ENCODE measurements at regions not wholly inside any gene's neighbourhood (a gene's known extent, or its start where the extent isn't known, plus 50 kb on each side); places are given as distances from the start of the nearest gene placed in this dataset.

GRCh38 chr14:98997526-98998205, 274.3 kb downstream of the BCL11B start:
- TF ChIP-seq, protein P1, sequence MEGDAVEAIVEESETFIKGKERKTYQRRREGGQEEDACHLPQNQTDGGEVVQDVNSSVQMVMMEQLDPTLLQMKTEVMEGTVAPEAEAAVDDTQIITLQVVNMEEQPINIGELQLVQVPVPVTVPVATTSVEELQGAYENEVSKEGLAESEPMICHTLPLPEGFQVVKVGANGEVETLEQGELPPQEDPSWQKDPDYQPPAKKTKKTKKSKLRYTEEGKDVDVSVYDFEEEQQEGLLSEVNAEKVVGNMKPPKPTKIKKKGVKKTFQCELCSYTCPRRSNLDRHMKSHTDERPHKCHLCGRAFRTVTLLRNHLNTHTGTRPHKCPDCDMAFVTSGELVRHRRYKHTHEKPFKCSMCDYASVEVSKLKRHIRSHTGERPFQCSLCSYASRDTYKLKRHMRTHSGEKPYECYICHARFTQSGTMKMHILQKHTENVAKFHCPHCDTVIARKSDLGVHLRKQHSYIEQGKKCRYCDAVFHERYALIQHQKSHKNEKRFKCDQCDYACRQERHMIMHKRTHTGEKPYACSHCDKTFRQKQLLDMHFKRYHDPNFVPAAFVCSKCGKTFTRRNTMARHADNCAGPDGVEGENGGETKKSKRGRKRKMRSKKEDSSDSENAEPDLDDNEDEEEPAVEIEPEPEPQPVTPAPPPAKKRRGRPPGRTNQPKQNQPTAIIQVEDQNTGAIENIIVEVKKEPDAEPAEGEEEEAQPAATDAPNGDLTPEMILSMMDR (IDR thresholded peaks at IDR 0.05; ENCODE audit: insufficient read depth in 1 of 2, low read depth in 1 of 2, low read length in 1 of 2, severe bottlenecking in 1 of 2, unreplicated experiment in 1 of 2) = no peak
- Mint-ChIP-seq H3K36me3 (ENCODE audit: insufficient read depth, unreplicated experiment) (no peaks in the 10 kb centered on the region), H3K4me3 (ENCODE audit: unreplicated experiment) (no peak overlapping the region), H3K4me1 (ENCODE audit: low read depth, unreplicated experiment) (no peaks in the 10 kb centered on the region), H3K27ac (ENCODE audit: unreplicated experiment) (no peak overlapping the region), H3K9me3 (ENCODE audit: unreplicated experiment) (no peaks in the 10 kb centered on the region), H3K27me3 (ENCODE audit: insufficient read depth, unreplicated experiment) (peaks cover 8% of the 10 kb centered on the region)
- Histone ChIP-seq H3K4me3 (ENCODE audit: low read depth, low read length) (no peak overlapping the region), H3K27me3 (replicated peaks; ENCODE audit: control insufficient read depth, insufficient read depth, low read length) (no peaks in the 10 kb centered on the region), H3K4me1 (no peaks in the 10 kb centered on the region), H3K36me3 (ENCODE audit: control insufficient read depth, insufficient read depth, low read length) (no peaks in the 10 kb centered on the region), H3K9me3 (no peaks in the 10 kb centered on the region)
- CTCF ChIA-PET = no interaction called here
- no peak for DNase-seq
- POLR2A ChIA-PET = no interaction called here
- intact Hi-C loops (cut with micrococcal nuclease; ENCODE audit: unreplicated experiment) = no loop called here
- no TSS peak for BruUV-seq (replicated peaks)

- Mint-ChIP-seq H3K27me3 (ENCODE audit: insufficient read depth, unreplicated experiment) (peaks cover 2% of the 10 kb centered on the region), H3K4me1 (ENCODE audit: low read depth, unreplicated experiment) (no peaks in the 10 kb centered on the region), H3K4me3 (ENCODE audit: unreplicated experiment) (no peak overlapping the region), H3K9me3 (ENCODE audit: unreplicated experiment) (no peaks in the 10 kb centered on the region), H3K36me3 (ENCODE audit: insufficient read depth, unreplicated experiment) (no peaks in the 10 kb centered on the region), H3K27ac (ENCODE audit: unreplicated experiment) (no peak overlapping the region)
- TF ChIP-seq, protein P1 (IDR thresholded peaks at IDR 0.05; ENCODE audit: insufficient read depth in 1 of 2, low read depth in 1 of 2, low read length in 1 of 2, severe bottlenecking in 1 of 2, unreplicated experiment in 1 of 2) = no peak
- intact Hi-C loops (cut with micrococcal nuclease; ENCODE audit: unreplicated experiment) = no loop called here
- no peaks in the 10 kb centered on the region for H3K27me3 ChIP-seq (replicated peaks; ENCODE audit: control insufficient read depth, insufficient read depth, low read length)
- POLR2A ChIA-PET = no interaction called here
- H3K4me1 ChIP-seq = no peaks in the 10 kb centered on the region
- BruUV-seq (replicated peaks) = no TSS peak
- CTCF ChIA-PET = no interaction called here
- no peak overlapping the region for H3K4me3 ChIP-seq (ENCODE audit: low read depth, low read length)
- H3K36me3 ChIP-seq (ENCODE audit: control insufficient read depth, insufficient read depth, low read length) = no peaks in the 10 kb centered on the region
- DNase-seq = no peak
- no peaks in the 10 kb centered on the region for H3K9me3 ChIP-seq
Measured at GRCh38 chr14:98999345-98999744, 272.7 kb downstream of the BCL11B start.

DNA sequence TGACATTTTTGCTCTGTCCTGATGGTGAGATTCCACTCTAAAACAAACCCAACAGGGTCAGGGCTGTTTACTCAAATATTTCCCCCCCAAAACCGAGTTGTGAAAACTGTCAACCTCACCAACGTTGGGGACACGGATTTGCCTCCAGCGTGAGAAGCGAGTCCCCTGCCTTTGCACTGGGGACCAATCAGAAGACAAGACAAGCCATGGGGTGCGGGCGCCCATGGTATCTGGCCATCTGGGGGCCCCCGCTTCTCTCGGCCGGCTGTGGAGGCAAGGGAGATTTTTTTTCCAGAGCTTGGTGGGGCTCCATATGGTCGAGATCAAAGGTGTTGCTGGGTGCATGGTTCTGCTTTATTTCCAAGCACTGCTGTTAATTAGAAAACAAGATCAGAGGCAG, 272.1 kb downstream of the BCL11B start:
- Mint-ChIP-seq H3K36me3 (ENCODE audit: insufficient read depth, unreplicated experiment) (no peaks in the 10 kb centered on the region), H3K27me3 (ENCODE audit: insufficient read depth, unreplicated experiment) (peaks cover 5% of the 10 kb centered on the region), H3K27ac (ENCODE audit: unreplicated experiment) (no peak overlapping the region), H3K4me3 (ENCODE audit: unreplicated experiment) (no peak overlapping the region), H3K4me1 (ENCODE audit: low read depth, unreplicated experiment) (no peaks in the 10 kb centered on the region), H3K9me3 (ENCODE audit: unreplicated experiment) (no peaks in the 10 kb centered on the region)
- no peaks in the 10 kb centered on the region for H3K36me3 ChIP-seq (ENCODE audit: control insufficient read depth, insufficient read depth, low read length)
- TF ChIP-seq, protein P1 (IDR thresholded peaks at IDR 0.05; ENCODE audit: insufficient read depth in 1 of 2, low read depth in 1 of 2, low read length in 1 of 2, severe bottlenecking in 1 of 2, unreplicated experiment in 1 of 2) = no peak
- intact Hi-C loops (cut with micrococcal nuclease; ENCODE audit: unreplicated experiment) = no loop called here
- POLR2A ChIA-PET = no interaction called here
- no peak overlapping the region for H3K4me3 ChIP-seq (ENCODE audit: low read depth, low read length)
- no peaks in the 10 kb centered on the region for H3K9me3 ChIP-seq
- no peaks in the 10 kb centered on the region for H3K4me1 ChIP-seq
- DNase-seq = no peak
- CTCF ChIA-PET = no interaction called here
- no peaks in the 10 kb centered on the region for H3K27me3 ChIP-seq (replicated peaks; ENCODE audit: control insufficient read depth, insufficient read depth, low read length)
- BruUV-seq (replicated peaks) = no TSS peak

Data from Caco-2 (cell line).